ENCODE measurements at regions not wholly inside any gene's neighbourhood (a gene's known extent, or its start where the extent isn't known, plus 50 kb on each side); places are given as distances from the start of the nearest gene placed in this dataset.

DNA sequence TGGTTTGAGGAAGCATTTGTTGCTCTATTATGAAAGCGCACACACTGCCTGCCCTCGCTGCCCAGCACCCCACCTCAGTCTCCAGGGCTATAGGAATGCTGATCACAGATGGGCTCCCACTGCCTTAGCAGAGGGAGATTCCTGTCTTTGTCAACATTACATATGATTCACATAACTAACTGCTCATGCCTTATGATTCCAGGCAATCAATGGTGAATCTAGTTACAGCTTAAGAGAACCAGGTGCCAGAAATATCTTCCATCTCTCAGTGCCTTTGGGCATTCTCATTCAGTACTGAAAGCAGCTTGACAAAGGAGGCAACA is 458.9 kb upstream of the C9orf72 start:
- peak; percentile 32 for DNase-seq

DNA sequence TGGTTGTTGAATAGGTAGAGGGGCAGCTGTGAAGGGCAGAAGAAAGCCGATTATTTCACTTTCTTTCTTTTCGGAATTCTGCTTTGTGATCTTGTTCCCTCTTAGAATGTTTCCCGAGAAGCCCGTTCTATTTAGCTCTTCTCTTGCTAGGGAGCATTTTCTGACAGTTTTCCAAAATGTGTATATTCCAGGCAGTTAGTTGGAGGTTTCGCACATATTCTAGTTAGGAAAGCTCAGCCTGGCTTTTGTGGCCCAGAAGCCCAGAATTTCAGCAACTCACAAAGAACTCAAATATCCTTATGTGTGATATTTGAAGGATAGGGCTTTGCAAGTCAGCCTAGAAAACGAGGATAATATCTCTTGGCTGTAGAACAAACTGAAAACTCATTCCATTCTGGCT is 461.0 kb upstream of the C9orf72 start:
- DNase-seq = no peak

DNA sequence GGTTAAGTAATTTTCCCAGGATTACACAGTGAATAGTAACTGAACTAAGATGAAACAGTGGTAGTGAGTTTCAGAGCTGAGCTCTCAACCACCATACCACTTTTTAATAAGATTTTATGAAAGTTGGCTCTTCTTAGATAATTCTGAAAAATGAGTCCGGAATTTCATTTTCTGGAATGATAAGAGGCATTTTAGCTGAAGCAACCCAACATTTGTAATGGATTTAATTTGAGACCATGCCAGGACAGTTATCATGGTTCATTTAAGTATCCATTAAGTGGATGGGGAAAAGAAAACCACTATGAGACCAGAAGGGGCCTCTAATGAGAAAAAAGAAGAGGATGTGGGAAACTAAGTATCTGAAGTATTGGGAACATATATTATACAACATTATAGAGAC is 464.7 kb upstream of the C9orf72 start:
- no peak for DNase-seq

GRCh38 chr9:28045051-28045450 is 471.8 kb upstream of the C9orf72 start:
- DNase-seq = no peak

DNA sequence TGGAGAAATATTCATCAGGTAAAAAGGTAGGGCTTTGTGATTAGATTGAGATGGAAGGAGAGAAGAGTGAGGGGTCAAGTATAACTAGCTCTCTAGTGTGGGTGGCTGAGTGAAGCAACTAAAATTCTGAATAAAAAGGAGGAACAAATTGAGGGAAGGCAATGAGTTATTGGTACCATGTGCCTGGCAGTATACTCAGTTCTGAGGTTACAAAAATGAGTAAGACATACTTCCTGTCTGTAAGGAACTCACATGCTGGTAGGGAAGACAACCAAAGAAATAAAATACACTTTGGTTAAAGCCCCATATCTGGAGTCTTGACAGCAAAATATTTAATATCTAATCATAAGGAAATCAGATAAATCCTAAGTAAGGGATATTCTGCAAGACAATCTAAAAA is 476.8 kb upstream of the C9orf72 start:
- DNase-seq = no peak

- no peak for DNase-seq
These were observed 477.7 kb upstream of the C9orf72 start for GRCh38 chr9:28050941-28051340.

- no peak for DNase-seq
These were observed 478.6 kb upstream of the C9orf72 start for GRCh38 chr9:28051559-28052503.

DNA sequence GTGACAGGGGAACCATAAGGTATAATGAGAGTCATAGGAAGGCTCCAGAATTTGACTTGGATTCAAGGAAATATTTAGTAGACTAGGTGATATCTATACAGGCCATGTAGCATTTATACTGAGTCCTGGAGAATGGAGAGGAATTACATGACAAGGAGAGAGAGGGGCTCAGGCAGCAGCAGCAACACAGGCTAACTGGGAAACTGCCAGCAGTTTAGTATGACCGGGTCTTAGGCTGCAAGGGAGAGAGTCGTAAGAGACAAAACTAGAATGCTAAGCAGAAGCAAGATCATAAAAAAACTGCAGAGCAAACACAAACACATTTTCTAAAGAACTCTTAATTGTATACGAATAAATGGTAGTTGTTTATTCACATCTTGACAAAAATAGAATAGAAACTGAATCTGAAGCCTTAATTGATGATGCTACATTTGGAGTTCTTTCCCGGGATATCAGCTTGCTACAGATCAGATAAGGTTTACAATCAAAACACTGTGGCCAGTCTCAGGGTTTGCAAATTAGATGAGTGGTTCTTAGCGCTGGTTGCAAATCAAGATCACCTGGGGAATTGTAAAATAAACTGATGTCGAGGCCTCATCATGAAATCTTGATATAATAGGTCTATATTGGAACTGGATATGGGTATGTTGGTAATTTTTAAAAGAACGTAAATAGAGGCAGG is 480.0 kb upstream of the C9orf72 start:
- no peak for DNase-seq

GRCh38 chr9:28056006-28056405 is 482.7 kb upstream of the C9orf72 start:
- DNase-seq = no peak

- DNase-seq = no peak
These were observed 483.2 kb upstream of the C9orf72 start for GRCh38 chr9:28056466-28056865.

GRCh38 chr9:28059192-28059591 is 485.9 kb upstream of the C9orf72 start:
- DNase-seq = no peak

- no peak for DNase-seq
These were observed 491.0 kb upstream of the C9orf72 start for GRCh38 chr9:28064241-28064815.

DNA sequence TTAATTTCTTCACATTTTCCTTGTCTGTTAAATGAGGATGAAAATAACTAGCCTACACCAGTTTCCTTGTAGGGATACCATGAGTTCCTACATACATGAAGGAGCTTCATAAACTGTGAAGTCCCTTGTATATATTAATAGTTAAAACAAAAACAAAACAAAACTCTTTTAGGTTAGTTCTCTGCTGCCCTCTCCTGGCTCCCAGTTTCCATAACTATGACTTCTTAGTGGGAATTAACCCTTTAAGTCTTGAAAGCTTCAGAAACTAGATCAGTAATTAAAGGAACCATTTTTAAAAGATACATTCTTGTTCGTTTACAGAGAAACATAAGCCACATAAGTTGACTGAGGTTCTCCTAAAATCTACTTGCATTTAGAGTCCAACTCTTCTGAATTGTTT is 500.0 kb upstream of the C9orf72 start:
- DNase-seq = peak; percentile 29

- no peak for DNase-seq
These were observed 506.4 kb upstream of the C9orf72 start for GRCh38 chr9:28079677-28080076.

- DNase-seq = no peak
These were observed 509.4 kb upstream of the C9orf72 start for GRCh38 chr9:28082671-28083070.

DNA sequence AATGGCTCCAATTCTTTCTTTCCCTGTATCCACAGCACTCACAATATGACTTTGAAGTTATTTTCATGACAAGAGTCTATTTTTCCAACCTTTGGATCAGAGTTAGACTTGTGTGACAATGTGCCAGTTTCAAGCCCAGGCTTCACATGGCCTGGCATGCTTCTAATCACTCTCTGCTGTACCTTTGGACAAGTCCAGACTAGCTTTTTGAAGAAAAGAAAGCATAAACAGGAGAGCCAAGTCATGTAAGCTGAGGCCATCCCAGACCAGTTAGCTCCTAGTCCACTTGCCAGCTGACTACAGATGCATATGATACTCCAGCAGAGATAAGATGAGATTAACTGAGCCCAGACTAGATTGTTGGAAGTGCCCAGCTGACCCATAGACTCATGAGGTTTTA is 513.6 kb upstream of the C9orf72 start:
- peak; percentile 23 for DNase-seq

DNA sequence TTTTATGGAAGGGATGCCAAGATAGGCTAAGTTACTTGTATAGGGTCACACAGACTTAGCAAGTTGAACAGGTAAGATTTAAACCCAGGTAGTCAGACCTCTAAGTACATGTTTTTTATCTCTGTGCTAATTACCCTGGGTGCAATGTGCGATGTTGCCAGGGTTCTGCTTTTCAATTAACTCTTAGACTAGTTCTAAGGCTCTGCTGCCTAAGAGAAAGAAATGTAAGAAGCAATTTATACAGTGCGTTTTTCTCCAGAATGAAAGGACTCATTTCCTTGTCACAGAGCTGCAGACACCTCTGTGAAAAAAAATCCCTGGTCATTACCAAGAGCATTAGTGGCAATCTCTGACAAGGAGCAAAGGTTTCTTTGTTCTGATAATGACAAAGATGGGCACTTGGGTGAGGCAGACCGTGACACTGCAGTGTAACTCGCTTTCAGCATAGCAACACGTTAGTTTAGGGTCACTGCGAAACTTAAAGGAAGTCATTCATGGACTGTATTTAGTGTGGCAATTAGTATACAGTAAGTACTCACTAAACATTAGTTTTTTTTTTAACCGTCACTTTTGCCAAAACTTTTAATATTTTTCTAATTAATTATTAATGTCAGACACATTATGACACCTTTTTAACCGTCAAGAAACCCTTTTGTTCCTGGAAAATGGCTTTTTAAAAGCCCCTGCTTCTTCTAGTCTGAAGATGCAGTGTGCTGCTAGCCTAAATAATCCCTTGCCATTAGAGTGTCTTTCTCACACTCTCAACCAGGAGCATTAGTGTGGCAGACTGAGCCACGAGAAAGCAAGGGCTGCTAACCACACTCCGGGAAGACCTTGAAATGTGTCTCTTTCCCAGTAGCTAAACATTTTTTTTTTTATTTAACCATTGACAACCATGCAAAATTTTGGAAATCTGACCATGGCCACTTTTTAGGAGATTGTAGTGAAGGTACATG is 520.0 kb upstream of the C9orf72 start:
- no peak for DNase-seq

- no peak for DNase-seq
These were observed 528.2 kb upstream of the C9orf72 start for GRCh38 chr9:28101509-28101908.

GRCh38 chr9:28105001-28105400 is 531.7 kb upstream of the C9orf72 start:
- DNase-seq = no peak

DNA sequence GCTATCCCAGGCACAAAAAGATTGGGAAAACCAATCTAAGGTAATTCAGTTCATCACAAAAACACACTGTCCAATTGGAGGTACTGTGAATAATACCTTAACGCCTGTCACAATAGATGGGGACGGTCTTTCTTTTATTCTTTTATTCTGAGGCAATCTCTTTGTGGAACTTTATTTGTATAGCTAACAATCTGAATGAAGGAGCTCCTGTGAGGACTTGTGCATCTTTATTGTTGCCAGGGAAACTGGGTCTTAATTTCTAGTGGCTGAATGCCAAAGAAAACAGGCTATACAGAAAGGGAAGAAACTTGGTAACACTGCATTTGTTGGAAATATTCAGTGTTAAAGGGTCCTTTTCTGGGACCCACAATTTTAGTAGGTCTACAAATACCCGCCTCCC is 546.9 kb upstream of the C9orf72 start:
- peak; percentile 37 for DNase-seq

DNA sequence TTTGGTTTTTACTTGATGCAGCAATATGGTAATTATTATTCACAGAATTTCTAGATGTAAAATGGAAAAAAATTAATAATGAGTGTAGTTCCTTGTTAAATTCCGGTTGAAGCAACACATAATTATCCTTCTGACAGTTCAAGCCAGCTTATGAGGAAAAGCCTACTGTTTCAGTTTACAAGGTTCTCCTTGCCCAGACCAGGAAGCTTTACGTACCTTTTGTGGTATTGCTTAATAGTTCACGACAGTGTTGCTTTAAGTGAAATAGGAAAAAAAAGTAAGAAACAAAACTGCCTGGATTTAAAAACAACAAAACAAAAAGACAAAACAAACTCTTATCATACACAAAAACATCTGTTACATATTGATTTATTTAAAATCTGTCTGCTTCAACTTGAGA is 547.3 kb upstream of the C9orf72 start:
- no peak for DNase-seq

DNA sequence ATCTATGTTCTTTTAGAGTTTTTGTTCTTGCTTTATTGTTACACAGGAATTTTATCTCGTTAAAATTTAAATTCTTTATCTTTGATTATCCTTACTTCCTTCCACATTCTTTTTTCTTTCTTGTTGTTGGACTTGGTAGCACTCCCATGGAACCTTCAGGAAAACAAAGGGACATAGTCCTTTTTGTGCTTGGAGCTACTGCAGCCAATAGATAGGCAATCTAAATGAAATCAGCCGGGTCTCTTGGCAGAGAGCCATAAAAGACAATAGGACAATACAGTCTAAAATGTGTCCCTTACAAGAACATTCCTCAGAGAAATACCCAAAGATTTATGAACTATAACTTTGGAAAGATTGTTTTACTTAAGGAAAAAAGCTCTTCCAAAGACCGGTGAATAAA is 548.1 kb upstream of the C9orf72 start:
- no peak for DNase-seq

- no peak for DNase-seq
These were observed 551.6 kb upstream of the C9orf72 start for GRCh38 chr9:28124917-28125316.

Measured in NCI-H446 treated with DMSO at 0.1 percent for 48 hours (cell line).